HFFc6 (cell line): ENCODE measurements at regions not wholly inside any gene's neighbourhood (a gene's known extent, or its start where the extent isn't known, plus 50 kb on each side); places are given as distances from the start of the nearest gene placed in this dataset.

ENCODE experiments used
- DNase-seq: peaks from one replicate; pipeline ENCODE4 v3.0.0-alpha.2; 2018
- H3K27ac Mint-ChIP-seq: 2 replicates; pipeline ENCODE4 v1.8.0; 2020; ENCODE audit warnings: mild to moderate bottlenecking, mixed read lengths
- H3K27me3 Mint-ChIP-seq: 2 replicates; pipeline ENCODE4 v1.8.0; 2021; ENCODE audit warnings: mild to moderate bottlenecking, moderate library complexity, mixed read lengths; ENCODE audit not compliant: insufficient read depth
- H3K36me3 Mint-ChIP-seq: 2 replicates; pipeline ENCODE4 v1.8.0; 2021; ENCODE audit warnings: low read depth, mixed read lengths
- H3K4me1 Mint-ChIP-seq: 2 replicates; pipeline ENCODE4 v1.8.0; 2020; ENCODE audit warnings: low read depth, mixed read lengths
- H3K4me3 Mint-ChIP-seq: 2 replicates; pipeline ENCODE4 v1.8.0; 2020; ENCODE audit warnings: mild to moderate bottlenecking, moderate library complexity, mixed read lengths
- H3K9me3 Mint-ChIP-seq: 2 replicates; pipeline ENCODE4 v1.8.0; 2020; ENCODE audit warnings: mild to moderate bottlenecking, mixed read lengths
- TF ChIP-seq, protein P1 (sequence below): fragments of 200-600 bp; sonication (generic); IDR thresholded peaks from 2 replicates; pipeline ENCODE4 v1.5.0; 2021; ENCODE audit warnings: antibody characterized with exemption, mild to moderate bottlenecking

DNA sequence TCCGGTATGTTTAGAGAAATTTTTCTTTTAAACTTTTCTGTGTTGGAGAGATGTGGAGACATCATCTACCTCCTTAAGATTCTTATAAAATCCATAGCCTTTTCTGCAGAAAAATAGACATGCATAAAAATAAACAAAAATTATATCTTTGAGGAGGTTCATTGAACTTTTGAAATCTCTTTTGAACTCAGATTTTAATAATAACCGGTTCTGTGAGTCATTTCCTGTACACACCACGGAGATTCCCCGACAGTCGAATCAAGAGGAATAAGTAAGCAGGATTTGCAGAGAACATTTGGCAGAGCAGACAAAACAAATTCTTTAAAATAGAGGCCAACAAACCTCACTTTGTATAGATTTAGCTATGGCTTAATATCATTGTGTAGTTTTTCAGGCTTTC is 918.7 kb upstream of the POU3F4 start:
- no peak overlapping the region for H3K27ac Mint-ChIP-seq
- DNase-seq: no peak
- H3K36me3 Mint-ChIP-seq: no peaks in the 10 kb centered on the region
- TF ChIP-seq, protein P1, sequence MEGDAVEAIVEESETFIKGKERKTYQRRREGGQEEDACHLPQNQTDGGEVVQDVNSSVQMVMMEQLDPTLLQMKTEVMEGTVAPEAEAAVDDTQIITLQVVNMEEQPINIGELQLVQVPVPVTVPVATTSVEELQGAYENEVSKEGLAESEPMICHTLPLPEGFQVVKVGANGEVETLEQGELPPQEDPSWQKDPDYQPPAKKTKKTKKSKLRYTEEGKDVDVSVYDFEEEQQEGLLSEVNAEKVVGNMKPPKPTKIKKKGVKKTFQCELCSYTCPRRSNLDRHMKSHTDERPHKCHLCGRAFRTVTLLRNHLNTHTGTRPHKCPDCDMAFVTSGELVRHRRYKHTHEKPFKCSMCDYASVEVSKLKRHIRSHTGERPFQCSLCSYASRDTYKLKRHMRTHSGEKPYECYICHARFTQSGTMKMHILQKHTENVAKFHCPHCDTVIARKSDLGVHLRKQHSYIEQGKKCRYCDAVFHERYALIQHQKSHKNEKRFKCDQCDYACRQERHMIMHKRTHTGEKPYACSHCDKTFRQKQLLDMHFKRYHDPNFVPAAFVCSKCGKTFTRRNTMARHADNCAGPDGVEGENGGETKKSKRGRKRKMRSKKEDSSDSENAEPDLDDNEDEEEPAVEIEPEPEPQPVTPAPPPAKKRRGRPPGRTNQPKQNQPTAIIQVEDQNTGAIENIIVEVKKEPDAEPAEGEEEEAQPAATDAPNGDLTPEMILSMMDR: no peak
- H3K4me1 Mint-ChIP-seq: no peaks in the 10 kb centered on the region
- H3K9me3 Mint-ChIP-seq: peaks cover 6% of the 10 kb centered on the region
- H3K27me3 Mint-ChIP-seq: no peaks in the 10 kb centered on the region
- no peak overlapping the region for H3K4me3 Mint-ChIP-seq

DNA sequence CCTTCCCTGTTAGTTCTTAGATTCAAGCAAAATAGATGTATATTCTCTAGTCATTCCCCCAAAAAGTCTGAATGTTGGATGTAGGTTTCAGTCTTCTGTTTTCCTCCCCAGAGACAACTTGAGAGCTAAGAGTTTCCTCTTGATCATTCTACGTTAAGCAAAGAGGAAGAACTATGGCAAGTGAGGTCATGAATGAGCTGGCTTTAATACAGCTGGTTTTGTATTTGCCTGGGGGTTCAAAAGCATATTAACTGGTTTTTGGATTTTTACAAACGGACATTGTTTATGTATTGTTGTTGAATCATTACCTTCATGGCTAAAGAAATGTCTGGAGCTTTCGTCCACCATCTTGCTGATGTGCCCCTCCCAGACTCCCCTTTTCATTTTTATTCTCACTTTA is 916.7 kb upstream of the POU3F4 start:
- no peaks in the 10 kb centered on the region for H3K27me3 Mint-ChIP-seq
- H3K27ac Mint-ChIP-seq: no peak overlapping the region
- H3K4me1 Mint-ChIP-seq: no peaks in the 10 kb centered on the region
- TF ChIP-seq, protein P1: no peak
- H3K36me3 Mint-ChIP-seq: no peaks in the 10 kb centered on the region
- no peak for DNase-seq
- H3K4me3 Mint-ChIP-seq: no peak overlapping the region
- H3K9me3 Mint-ChIP-seq: peaks cover 6% of the 10 kb centered on the region

DNA sequence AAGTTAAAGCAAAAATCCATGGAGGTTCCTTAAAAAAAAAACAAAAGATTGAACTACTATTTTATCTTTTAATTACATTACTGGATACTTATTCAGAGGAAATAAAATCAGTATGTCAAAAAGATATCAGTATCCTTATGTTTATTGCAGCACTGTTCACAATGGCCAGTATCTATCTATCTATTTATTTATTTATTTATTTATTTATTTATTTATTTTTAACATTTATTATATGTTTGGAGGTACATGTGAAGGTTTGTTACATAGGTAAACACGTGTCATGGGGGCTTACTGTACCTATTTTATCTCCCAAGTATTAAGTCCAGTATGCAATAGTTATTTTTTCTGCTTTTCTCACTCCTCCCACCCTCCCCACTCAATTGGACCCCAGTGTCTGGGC is 881.1 kb upstream of the POU3F4 start:
- Mint-ChIP-seq H3K36me3 (no peaks in the 10 kb centered on the region), H3K4me1 (no peaks in the 10 kb centered on the region), H3K4me3 (no peak overlapping the region), H3K9me3 (peaks cover 19% of the 10 kb centered on the region), H3K27ac (no peak overlapping the region), H3K27me3 (no peaks in the 10 kb centered on the region)
- no peak for DNase-seq
- TF ChIP-seq, protein P1: no peak

DNA sequence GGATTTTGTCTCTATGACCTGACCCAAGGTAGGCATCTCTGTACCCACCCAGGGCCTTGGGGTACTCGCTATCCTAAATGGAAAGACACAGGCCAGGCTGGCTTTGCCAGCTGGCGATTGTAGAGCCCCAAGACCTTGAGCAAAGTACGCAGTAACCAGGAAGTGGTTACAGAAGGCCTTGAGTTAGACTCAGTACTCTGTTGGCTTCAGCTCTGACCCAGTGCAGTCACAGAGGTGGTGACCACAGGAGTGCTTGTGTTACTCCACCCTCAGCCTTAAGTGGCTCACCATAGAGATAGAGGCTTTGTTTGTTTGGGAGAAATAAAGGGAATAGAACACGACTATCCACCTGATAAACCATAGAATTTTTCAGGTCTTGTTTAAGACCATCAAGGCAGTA is 880.5 kb upstream of the POU3F4 start:
- Mint-ChIP-seq H3K36me3 (no peaks in the 10 kb centered on the region), H3K9me3 (peaks cover 16% of the 10 kb centered on the region), H3K4me3 (no peak overlapping the region), H3K27ac (no peak overlapping the region), H3K27me3 (no peaks in the 10 kb centered on the region), H3K4me1 (no peaks in the 10 kb centered on the region)
- TF ChIP-seq, protein P1: no peak
- no peak for DNase-seq

DNA sequence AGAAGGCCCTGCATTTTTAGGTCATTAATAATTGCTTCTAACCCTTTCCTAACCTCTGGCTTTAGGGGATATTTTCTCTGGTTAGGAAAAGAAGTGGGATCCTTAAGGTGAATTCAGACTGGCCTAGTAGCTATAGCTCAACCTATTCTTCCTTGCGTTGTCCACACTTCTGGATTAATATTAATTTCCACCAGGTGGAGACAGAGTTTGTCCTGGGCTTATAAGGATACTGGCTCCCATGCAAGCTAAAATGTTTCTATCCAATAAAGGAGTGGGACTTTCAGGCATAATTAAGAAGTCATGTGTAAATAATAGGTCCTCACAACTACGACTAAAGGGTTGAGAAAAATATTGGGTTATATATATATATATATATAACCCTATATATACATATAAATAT is 860.0 kb upstream of the POU3F4 start:
- H3K27me3 Mint-ChIP-seq: no peaks in the 10 kb centered on the region
- no peak for DNase-seq
- no peak overlapping the region for H3K27ac Mint-ChIP-seq
- H3K9me3 Mint-ChIP-seq: peaks cover 10% of the 10 kb centered on the region; the same call in 1 of the 2 replicates
- H3K4me1 Mint-ChIP-seq: no peaks in the 10 kb centered on the region
- TF ChIP-seq, protein P1: no peak
- no peaks in the 10 kb centered on the region for H3K36me3 Mint-ChIP-seq
- no peak overlapping the region for H3K4me3 Mint-ChIP-seq

DNA sequence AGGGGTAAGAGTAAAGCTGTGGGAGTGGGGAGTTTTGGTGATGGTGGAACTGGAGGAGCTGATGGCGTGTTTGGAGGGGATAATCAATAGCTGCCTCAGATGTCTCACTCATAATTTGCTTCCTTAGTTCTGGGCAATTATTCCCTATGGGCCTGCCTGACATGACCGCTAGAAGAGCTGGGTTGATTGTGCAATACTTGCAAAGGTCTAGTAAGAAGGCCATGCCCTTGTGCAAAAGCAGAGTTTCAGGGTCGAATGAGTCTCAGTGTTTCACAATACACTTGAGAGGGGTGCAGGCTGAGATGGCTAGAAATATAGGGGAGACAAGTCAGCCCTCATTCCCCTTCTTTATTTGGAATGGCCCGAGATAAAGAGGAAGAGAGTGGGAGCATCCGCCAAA is 858.4 kb upstream of the POU3F4 start:
- H3K4me3 Mint-ChIP-seq: no peak overlapping the region
- no peak for DNase-seq
- H3K27me3 Mint-ChIP-seq: no peaks in the 10 kb centered on the region
- peaks cover 10% of the 10 kb centered on the region; the same call in 1 of the 2 replicates for H3K9me3 Mint-ChIP-seq
- H3K27ac Mint-ChIP-seq: no peak overlapping the region
- TF ChIP-seq, protein P1: no peak
- no peaks in the 10 kb centered on the region for H3K36me3 Mint-ChIP-seq
- no peaks in the 10 kb centered on the region for H3K4me1 Mint-ChIP-seq
